GM12878 (cell line): ENCODE measurements at regions not wholly inside any gene's neighbourhood (a gene's known extent, or its start where the extent isn't known, plus 50 kb on each side); places are given as distances from the start of the nearest gene placed in this dataset.

ENCODE experiments used
- ATAC-seq: fragments of 200-7000 bp; cut with Tn5 transposase; 3 replicates; pipeline ENCODE4 v1.9.1; 2020; ENCODE audit warnings: mild to moderate bottlenecking, moderate library complexity
- BruUV-seq: library from RNA; stranded (reverse); fragments of 400-500 nt; replicated peaks from 2 replicates; lab custom pipeline; 2021; lab: Mats Ljungman, UMichigan
- CTCF ChIA-PET: fragments of 300-600 bp; sonication (Branson Sonifier 250); formaldehyde crosslinking; extraction: SDS; loops from one replicate; lab custom pipeline; 2021; ENCODE audit warnings: inconsistent platforms; lab: Yijun Ruan, JAX
- POLR2A ChIA-PET: fragments of 350-600 bp; formaldehyde crosslinking; extraction: SDS; loops from one replicate; lab custom pipeline; 2021; ENCODE audit warnings: inconsistent platforms; lab: Charles Lee
- RAD21 ChIA-PET: fragments of 300-600 bp; sonication (Branson Sonifier 250); formaldehyde crosslinking; loops from one replicate; lab custom pipeline; 2023; ENCODE audit warnings: antibody characterized with exemption; ENCODE audit not compliant: unreplicated experiment; lab: Charles Lee
- SMC1A ChIA-PET: fragments of 300-600 bp; sonication (Branson Sonifier 250); formaldehyde crosslinking; loops from one replicate; lab custom pipeline; 2023; ENCODE audit not compliant: unreplicated experiment, uncharacterized antibody; lab: Charles Lee
- DNase-seq: peaks from one replicate; pipeline ENCODE4 v3.0.0-alpha.2; 2011; ENCODE audit warnings: low read depth, low spot score
- FAIRE-seq: peaks from 3 replicates; lab custom pipeline; 2011; peaks lifted over from hg19 to GRCh38; lab: Jason Lieb, UNC
- H2AFZ ChIP-seq: 2 replicates; pipeline ENCODE4 v1.6.0; 2011; ENCODE audit warnings: low read depth, low read length, control low read depth; ENCODE audit not compliant: control insufficient read depth
- H3K27ac ChIP-seq: 2 replicates; pipeline ENCODE4 v1.5.1; 2011; ENCODE audit warnings: control low read depth; ENCODE audit not compliant: control insufficient read depth, insufficient read depth
- H3K27me3 ChIP-seq, 2 experiments: replicated peaks in 1 of 2; 2 replicates each; pipeline versions ENCODE4 v1.6.0 to v1.6.1; 2011; ENCODE audit warnings: low read length in 1 of 2; ENCODE audit not compliant: control insufficient read depth in 2 of 2, insufficient read depth in 2 of 2
- H3K36me3 ChIP-seq, 2 experiments: 2 replicates each; pipeline ENCODE4 v1.5.1; 2011; ENCODE audit warnings: low read length in 1 of 2; ENCODE audit not compliant: control insufficient read depth in 2 of 2, insufficient read depth in 2 of 2
- H3K4me1 ChIP-seq: 2 replicates; pipeline ENCODE4 v1.6.1; 2011; ENCODE audit warnings: mild to moderate bottlenecking, low read length, moderate library complexity, mixed read lengths; ENCODE audit not compliant: control insufficient read depth, insufficient read depth
- H3K4me2 ChIP-seq: 2 replicates; pipeline ENCODE4 v1.6.0; 2011; ENCODE audit warnings: control low read depth; ENCODE audit not compliant: control insufficient read depth, insufficient read depth
- H3K4me3 ChIP-seq: fragments of 200-600 bp; sonication (generic); 2 replicates; pipeline ENCODE4 v1.5.1; 2016
- H3K79me2 ChIP-seq: 2 replicates; pipeline ENCODE4 v1.6.0; 2011; ENCODE audit warnings: low read length; ENCODE audit not compliant: control insufficient read depth, insufficient read depth
- H3K9ac ChIP-seq: 2 replicates; pipeline ENCODE4 v1.8.0; 2011; ENCODE audit warnings: low read length, control low read depth, mixed read lengths; ENCODE audit not compliant: control insufficient read depth, insufficient read depth
- H3K9me3 ChIP-seq: replicated peaks from 3 replicates; pipeline ENCODE4 v1.5.1; 2011; ENCODE audit warnings: mild to moderate bottlenecking, low read length; ENCODE audit not compliant: control insufficient read depth, insufficient read depth
- H4K20me1 ChIP-seq: 2 replicates; pipeline ENCODE4 v1.6.0; 2011; ENCODE audit not compliant: control insufficient read depth, insufficient read depth
- FOS ChIP-seq: IDR thresholded peaks from 3 replicates; pipeline ENCODE4 v1.6.1; 2011; ENCODE audit warnings: borderline replicate concordance; ENCODE audit not compliant: insufficient read length; ENCODE audit errors: extremely low read depth
- FOXK2 ChIP-seq: fragments of 450-650 bp; IDR thresholded peaks from 2 replicates; pipeline ENCODE4 v1.6.1; 2017; ENCODE audit warnings: mild to moderate bottlenecking, moderate library complexity
- JUND ChIP-seq: IDR thresholded peaks from 2 replicates; pipeline ENCODE4 v1.6.1; 2012; ENCODE audit warnings: low read depth, mild to moderate bottlenecking, low read length, improper control_type of control experiment, moderate library complexity
- NFXL1 ChIP-seq: fragments of 450-650 bp; IDR thresholded peaks from 2 replicates; pipeline ENCODE4 v1.6.1; 2017; ENCODE audit warnings: antibody characterized with exemption, mild to moderate bottlenecking, borderline replicate concordance
- PAX8 ChIP-seq: fragments of 450-650 bp; IDR thresholded peaks from 2 replicates; pipeline ENCODE4 v1.6.1; 2017; ENCODE audit warnings: mild to moderate bottlenecking, moderate library complexity
- RBBP5 ChIP-seq: fragments of 200-600 bp; sonication (generic); conservative IDR thresholded peaks from 2 replicates; pipeline ENCODE4 v1.6.1; 2016
- SIX5 ChIP-seq: IDR thresholded peaks from 2 replicates; pipeline ENCODE4 v1.6.1; 2011; ENCODE audit warnings: mild to moderate bottlenecking, low read depth, low read length, moderate library complexity; ENCODE audit not compliant: severe bottlenecking
- TCF7 ChIP-seq: IDR thresholded peaks from 2 replicates; pipeline ENCODE4 v1.6.1; 2014; ENCODE audit warnings: antibody characterized with exemption, borderline replicate concordance
- WGBS: methylation state at CpG from one replicate; pipeline ENCODE4 v1.1.6; 2016; ENCODE audit warnings: low lambda C conversion rate; ENCODE audit not compliant: insufficient replicate concordance, insufficient coverage; ENCODE audit errors: missing lambda C conversion rate; 5-methylcytosine and 5-hydroxymethylcytosine counted together
- in situ Hi-C: fragments of 300-500 bp; cut with MboI; formaldehyde crosslinking; loops from 9 replicates; pipeline ENCODE4 v1.14.3; 2018; ENCODE audit warnings: mixed read lengths
- intact Hi-C: fragments of 100-400 bp; cut with micrococcal nuclease; formaldehyde crosslinking; loops from one replicate; pipeline ENCODE4 v1.14.2; 2022; ENCODE audit not compliant: unreplicated experiment
- TF ChIP-seq, protein P1 (sequence below): fragments of 450-650 bp; IDR thresholded peaks from 2 replicates; pipeline ENCODE4 v1.6.1; 2018; ENCODE audit warnings: mild to moderate bottlenecking, low read depth, moderate library complexity; ENCODE audit not compliant: partially characterized antibody
- TF ChIP-seq, protein P2 (sequence below): fragments of 450-650 bp; IDR thresholded peaks from 2 replicates; pipeline ENCODE4 v1.6.1; 2016; ENCODE audit warnings: mild to moderate bottlenecking

DNA sequence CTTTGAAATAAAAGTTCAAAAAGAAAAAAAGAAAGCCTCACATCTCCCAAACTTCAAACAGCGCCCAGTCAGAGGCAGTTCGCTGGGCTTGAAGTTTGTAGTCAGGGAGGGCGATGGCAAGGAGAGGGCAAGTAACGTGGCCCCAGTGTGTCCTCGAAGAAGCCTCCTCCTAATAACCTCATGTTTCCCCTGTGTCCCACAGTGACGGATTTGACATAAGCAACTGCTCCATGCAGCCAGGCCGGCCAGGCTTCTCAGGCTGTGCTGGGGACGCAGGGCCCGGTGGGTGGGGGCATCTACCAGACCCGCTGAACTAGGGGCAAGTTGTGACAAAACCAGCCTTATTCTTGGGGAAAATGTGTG, 172.2 kb downstream of the ERCC6L2 start:
- in situ Hi-C loops (no loop called here), intact Hi-C loops (no loop called here)
- H3K4me1 ChIP-seq: no peaks in the 10 kb centered on the region
- 56% methylated on average over 10 of the region's 10 CpGs for whole genome bisulfite sequencing
- no peaks in the 10 kb centered on the region for H3K36me3 ChIP-seq
- BruUV-seq: no TSS peak
- TF ChIP-seq TCF7 (no peak), JUND (no peak), NFXL1 (no peak), SIX5 (no peak), RBBP5 (no peak), PAX8 (no peak), FOXK2 (no peak), FOS (no peak)
- TF ChIP-seq, protein P1, sequence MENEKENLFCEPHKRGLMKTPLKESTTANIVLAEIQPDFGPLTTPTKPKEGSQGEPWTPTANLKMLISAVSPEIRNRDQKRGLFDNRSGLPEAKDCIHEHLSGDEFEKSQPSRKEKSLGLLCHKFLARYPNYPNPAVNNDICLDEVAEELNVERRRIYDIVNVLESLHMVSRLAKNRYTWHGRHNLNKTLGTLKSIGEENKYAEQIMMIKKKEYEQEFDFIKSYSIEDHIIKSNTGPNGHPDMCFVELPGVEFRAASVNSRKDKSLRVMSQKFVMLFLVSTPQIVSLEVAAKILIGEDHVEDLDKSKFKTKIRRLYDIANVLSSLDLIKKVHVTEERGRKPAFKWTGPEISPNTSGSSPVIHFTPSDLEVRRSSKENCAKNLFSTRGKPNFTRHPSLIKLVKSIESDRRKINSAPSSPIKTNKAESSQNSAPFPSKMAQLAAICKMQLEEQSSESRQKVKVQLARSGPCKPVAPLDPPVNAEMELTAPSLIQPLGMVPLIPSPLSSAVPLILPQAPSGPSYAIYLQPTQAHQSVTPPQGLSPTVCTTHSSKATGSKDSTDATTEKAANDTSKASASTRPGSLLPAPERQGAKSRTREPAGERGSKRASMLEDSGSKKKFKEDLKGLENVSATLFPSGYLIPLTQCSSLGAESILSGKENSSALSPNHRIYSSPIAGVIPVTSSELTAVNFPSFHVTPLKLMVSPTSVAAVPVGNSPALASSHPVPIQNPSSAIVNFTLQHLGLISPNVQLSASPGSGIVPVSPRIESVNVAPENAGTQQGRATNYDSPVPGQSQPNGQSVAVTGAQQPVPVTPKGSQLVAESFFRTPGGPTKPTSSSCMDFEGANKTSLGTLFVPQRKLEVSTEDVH: no peak
- TF ChIP-seq, protein P2, sequence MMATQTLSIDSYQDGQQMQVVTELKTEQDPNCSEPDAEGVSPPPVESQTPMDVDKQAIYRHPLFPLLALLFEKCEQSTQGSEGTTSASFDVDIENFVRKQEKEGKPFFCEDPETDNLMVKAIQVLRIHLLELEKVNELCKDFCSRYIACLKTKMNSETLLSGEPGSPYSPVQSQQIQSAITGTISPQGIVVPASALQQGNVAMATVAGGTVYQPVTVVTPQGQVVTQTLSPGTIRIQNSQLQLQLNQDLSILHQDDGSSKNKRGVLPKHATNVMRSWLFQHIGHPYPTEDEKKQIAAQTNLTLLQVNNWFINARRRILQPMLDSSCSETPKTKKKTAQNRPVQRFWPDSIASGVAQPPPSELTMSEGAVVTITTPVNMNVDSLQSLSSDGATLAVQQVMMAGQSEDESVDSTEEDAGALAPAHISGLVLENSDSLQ: no peak
- no peak overlapping the region for H3K4me2 ChIP-seq
- peaks cover 0 to 1% of the 10 kb centered on the region in 2 experiments; a peak in 1 of 4 replicates for H3K27me3 ChIP-seq
- ATAC-seq: no peak; the same call in 2 of the 3 replicates
- ChIA-PET POLR2A (no interaction called here), CTCF (no interaction called here), SMC1A (no interaction called here), RAD21 (interaction anchor here (0.8 kb wide), 1 partner anchor 170 kb away, joined by 3 read pairs; no protein-coding TSS in a partner anchor)
- no peaks in the 10 kb centered on the region; the same call in 2 of the 3 replicates for H3K9me3 ChIP-seq
- no peaks in the 10 kb centered on the region for H3K79me2 ChIP-seq
- no peak for DNase-seq
- no peak for FAIRE-seq
- H3K27ac ChIP-seq: no peak overlapping the region
- no peak overlapping the region for H3K4me3 ChIP-seq
- no peak overlapping the region for H2AFZ ChIP-seq
- no peak overlapping the region for H3K9ac ChIP-seq
- H4K20me1 ChIP-seq: no peaks in the 10 kb centered on the region
